Inferior parietal cortex (tissue), 1 donor: ENCODE measurements at regions not wholly inside any gene's neighbourhood (a gene's known extent, or its start where the extent isn't known, plus 50 kb on each side); places are given as distances from the start of the nearest gene placed in this dataset.
"Not testable (repeated sequence)": the region's sequence is repeated elsewhere in the genome, so short reads cannot be mapped to it uniquely, and the experiment has no call there.

ENCODE experiments used
- DNase-seq: peaks from one replicate; pipeline ENCODE4 v3.0.0-alpha.2; 2016; ENCODE audit errors: extremely low spot score

GRCh38 chr7:97377713-97378112 is 260.2 kb downstream of the SDHAF3 start:
- no peak for DNase-seq

- DNase-seq = no peak
Measured at GRCh38 chr7:97381815-97382554, 264.5 kb downstream of the SDHAF3 start.

- DNase-seq = no peak
Measured at GRCh38 chr7:97390052-97390451, 272.6 kb downstream of the SDHAF3 start.

GRCh38 chr7:97390915-97391593 is 273.6 kb downstream of the SDHAF3 start:
- no peak for DNase-seq

- DNase-seq = no peak
Measured at GRCh38 chr7:97401398-97401797, 283.9 kb downstream of the SDHAF3 start.

- DNase-seq = no peak
Measured at GRCh38 chr7:97405835-97406234, 288.3 kb downstream of the SDHAF3 start.

GRCh38 chr7:97407106-97407505 is 289.6 kb downstream of the SDHAF3 start:
- DNase-seq = no peak

GRCh38 chr7:97409346-97409745 is 291.8 kb downstream of the SDHAF3 start:
- DNase-seq = no peak

GRCh38 chr7:97418312-97418711 is 300.8 kb downstream of the SDHAF3 start:
- DNase-seq = no peak

- no peak for DNase-seq
Measured at GRCh38 chr7:97419898-97420297, 302.4 kb downstream of the SDHAF3 start.

GRCh38 chr7:97421307-97421930 is 303.9 kb downstream of the SDHAF3 start:
- no peak for DNase-seq

GRCh38 chr7:97422046-97422445 is 304.5 kb downstream of the SDHAF3 start:
- DNase-seq = no peak

- DNase-seq = no peak
Measured at GRCh38 chr7:97430006-97430405, 301.9 kb upstream of the TAC1 start.

GRCh38 chr7:97439637-97440214 is 292.2 kb upstream of the TAC1 start:
- DNase-seq = no peak

GRCh38 chr7:97446361-97446760 is 285.5 kb upstream of the TAC1 start:
- DNase-seq = peak; percentile 8

- DNase-seq = not testable (repeated sequence)
Measured at GRCh38 chr7:97449448-97449847, 282.4 kb upstream of the TAC1 start.

GRCh38 chr7:97450516-97450915 is 281.4 kb upstream of the TAC1 start:
- DNase-seq = no peak

GRCh38 chr7:97454636-97455035 is 277.2 kb upstream of the TAC1 start:
- DNase-seq = no peak

- no peak for DNase-seq
Measured at GRCh38 chr7:97457054-97457453, 274.8 kb upstream of the TAC1 start.

GRCh38 chr7:97460433-97460832 is 271.5 kb upstream of the TAC1 start:
- DNase-seq = no peak

GRCh38 chr7:97461596-97461995 is 270.3 kb upstream of the TAC1 start:
- DNase-seq = no peak

- no peak for DNase-seq
Measured at GRCh38 chr7:97466071-97466470, 265.8 kb upstream of the TAC1 start.
